Heart left ventricle (tissue), 16 donors: ENCODE measurements at regions not wholly inside any gene's neighbourhood (a gene's known extent, or its start where the extent isn't known, plus 50 kb on each side); places are given as distances from the start of the nearest gene placed in this dataset.

Source experiments
- ATAC-seq, 4 donors: fragments of 200-7000 bp; cut with Tn5 transposase; one replicate each; pipeline ENCODE4 v1.9.1; 2020 to 2022; ENCODE audit warnings: moderate library complexity in 4 of 4, mild to moderate bottlenecking in 3 of 4, moderate number of reproducible peaks in 1 of 4
- DNase-seq, 5 donors: peaks; one replicate each; pipeline ENCODE4 v3.0.0-alpha.2; 2020
- H3K27ac ChIP-seq, 12 donors: fragments of 200-600 bp; sonication (generic) in 4 of 12; one replicate each; pipeline versions ENCODE4 v1.5.0 to v1.8.0; 2016 to 2022; ENCODE audit warnings: mild to moderate bottlenecking in 2 of 12
- H3K27me3 ChIP-seq, 9 donors: fragments of 200-600 bp; sonication (generic) in 2 of 9; one replicate each; pipeline versions ENCODE4 v1.5.1 to v1.8.0; 2016 to 2022; ENCODE audit warnings: mild to moderate bottlenecking in 3 of 9
- H3K36me3 ChIP-seq, 9 donors: fragments of 200-600 bp; sonication (generic) in 2 of 9; one replicate each; pipeline versions ENCODE4 v1.5.0 to v1.8.0; 2018 to 2022; ENCODE audit warnings: mild to moderate bottlenecking in 2 of 9
- H3K4me1 ChIP-seq, 12 donors: fragments of 200-600 bp; sonication (generic) in 4 of 12; one replicate each; pipeline versions ENCODE4 v1.5.0 to v1.8.0; 2016 to 2022; ENCODE audit warnings: mild to moderate bottlenecking in 3 of 12
- H3K4me3 ChIP-seq, 12 donors: fragments of 200-600 bp; sonication (generic) in 4 of 12; one replicate each; pipeline versions ENCODE4 v1.5.0 to v1.8.0; 2017 to 2022; ENCODE audit warnings: mild to moderate bottlenecking in 9 of 12, moderate library complexity in 4 of 12
- H3K9me3 ChIP-seq, 12 donors: fragments of 200-600 bp; sonication (generic) in 4 of 12; one replicate each; pipeline versions ENCODE4 v1.5.0 to v1.8.0; 2016 to 2022; ENCODE audit warnings: mild to moderate bottlenecking in 1 of 12
- POLR2A ChIP-seq, 2 donors: fragments of 450-650 bp; IDR thresholded peaks; one replicate each; pipeline ENCODE4 v1.6.1; 2017; ENCODE audit warnings: antibody characterized with exemption in 2 of 2, mild to moderate bottlenecking in 2 of 2, moderate library complexity in 2 of 2
- WGBS, 4 donors: extraction: QIAGEN DNeasy Blood & Tissue Kit in 2 of 4; methylation state at CpG; one replicate each; pipeline versions ENCODE4 v1.1.5 to v1.1.7; 2013 to 2018; 5-methylcytosine and 5-hydroxymethylcytosine counted together
- intact Hi-C, 10 donors: fragments of 100-400 bp; cut with DNase I; formaldehyde crosslinking; loops; one replicate each; pipeline versions ENCODE4 v1.11.1 to v1.14.2; 2022
- TF ChIP-seq, protein P1 (sequence below), 12 donors: fragments of 200-600 bp; sonication (generic) in 4 of 12; IDR thresholded peaks; one replicate each; pipeline versions ENCODE4 v1.5.0 to v1.8.0; 2018 to 2022; ENCODE audit warnings: antibody characterized with exemption in 12 of 12, mild to moderate bottlenecking in 5 of 12
- donor health status: ischemic (EF 13 %, LVEDD 7.1; RV severe dilation, severe dysfunction).
- donor health status: healthy with polysubstance abuse.
- donor health status: DM: no; HTN: yes; CAD: no.
- donor health status: DM: no; HTN: no; CAD: no.
- donor health status: ischemic (EF 25% LVEDD 6.9; RV normal size, moderate dysfunction).
- donor health status: ischemic (EF 25% LVEDD 5.7; RV mildly dilated, moderate dysfunction).
- donor health status: healthy.
- donor health status: DM: yes; HTN: yes; CAD: no.
- donor health status: ischemic (EF 35%, LVEDD 5.7; RV mildly dilated, moderate dysfunction).
- donor health status: nonischemic (EF 11% LVEDD 7.7; RV severe dilation, severe dysfunction).
- donor health status: DM: yes; HTN: yes; CAD: no.
- donor health status: PGD.
- donor health status: ischemic (EF 29% LVEDD 5.4; RV normal size, mild dysfunction).
- donor health status: nonischemic (EF 23%, LVEDD 6.1; RV moderate dilation, normal function).

DNA sequence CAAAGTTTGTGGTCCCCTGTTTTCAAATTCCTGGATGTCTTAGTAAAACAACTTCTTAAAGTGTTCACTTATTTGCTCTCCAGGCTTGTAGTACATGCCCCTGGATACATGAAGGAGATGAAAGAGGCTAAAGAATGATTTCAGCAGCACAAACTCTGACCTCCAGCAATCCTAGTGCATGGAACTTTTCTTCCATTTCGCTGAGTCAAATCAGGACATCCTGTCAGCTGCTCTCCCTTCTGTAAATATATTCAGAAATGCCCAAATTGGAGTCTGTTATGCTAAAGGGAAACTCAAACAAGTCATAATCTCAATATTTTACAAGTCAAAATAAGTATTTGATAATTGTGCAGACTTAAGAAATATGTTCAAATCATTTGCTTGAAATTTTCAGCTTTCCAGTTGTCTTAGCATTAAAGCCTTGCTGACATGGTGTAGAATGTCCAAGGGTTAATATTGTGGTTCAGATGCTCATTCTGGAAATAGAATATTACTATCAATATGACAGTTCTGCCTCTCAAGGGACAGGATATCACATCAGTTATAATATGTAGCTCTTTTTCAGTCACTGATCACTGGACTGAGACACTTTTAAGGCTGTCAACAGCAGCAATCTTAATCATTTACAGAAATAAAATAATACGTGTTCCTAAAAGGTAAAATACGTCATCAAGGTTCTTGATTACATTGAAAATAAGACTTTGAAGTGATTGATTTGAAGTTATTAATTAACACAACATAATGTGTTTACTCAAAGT lies 1157.3 kb downstream of the PLA2G4A start:
- peaks cover 0 to 2% (median 0%) of the 10 kb centered on the region in 12 donors for H3K9me3 ChIP-seq
- no peak overlapping the region for H3K4me3 ChIP-seq
- H3K4me1 ChIP-seq = no peaks in the 10 kb centered on the region
- no peak overlapping the region for H3K27ac ChIP-seq
- ATAC-seq = no peak
- no peaks in the 10 kb centered on the region for H3K36me3 ChIP-seq
- no peaks in the 10 kb centered on the region for H3K27me3 ChIP-seq
- TF ChIP-seq, protein P1, sequence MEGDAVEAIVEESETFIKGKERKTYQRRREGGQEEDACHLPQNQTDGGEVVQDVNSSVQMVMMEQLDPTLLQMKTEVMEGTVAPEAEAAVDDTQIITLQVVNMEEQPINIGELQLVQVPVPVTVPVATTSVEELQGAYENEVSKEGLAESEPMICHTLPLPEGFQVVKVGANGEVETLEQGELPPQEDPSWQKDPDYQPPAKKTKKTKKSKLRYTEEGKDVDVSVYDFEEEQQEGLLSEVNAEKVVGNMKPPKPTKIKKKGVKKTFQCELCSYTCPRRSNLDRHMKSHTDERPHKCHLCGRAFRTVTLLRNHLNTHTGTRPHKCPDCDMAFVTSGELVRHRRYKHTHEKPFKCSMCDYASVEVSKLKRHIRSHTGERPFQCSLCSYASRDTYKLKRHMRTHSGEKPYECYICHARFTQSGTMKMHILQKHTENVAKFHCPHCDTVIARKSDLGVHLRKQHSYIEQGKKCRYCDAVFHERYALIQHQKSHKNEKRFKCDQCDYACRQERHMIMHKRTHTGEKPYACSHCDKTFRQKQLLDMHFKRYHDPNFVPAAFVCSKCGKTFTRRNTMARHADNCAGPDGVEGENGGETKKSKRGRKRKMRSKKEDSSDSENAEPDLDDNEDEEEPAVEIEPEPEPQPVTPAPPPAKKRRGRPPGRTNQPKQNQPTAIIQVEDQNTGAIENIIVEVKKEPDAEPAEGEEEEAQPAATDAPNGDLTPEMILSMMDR (IDR thresholded peaks at IDR 0.05) = no peak
- TF ChIP-seq POLR2A (IDR thresholded peaks at IDR 0.05) = no peak
- no peak for DNase-seq
- intact Hi-C loops = no loop called here
- 55 to 62% (median 59%) methylated on average over 3 of the region's 3 CpGs for WGBS, 4 donors

DNA sequence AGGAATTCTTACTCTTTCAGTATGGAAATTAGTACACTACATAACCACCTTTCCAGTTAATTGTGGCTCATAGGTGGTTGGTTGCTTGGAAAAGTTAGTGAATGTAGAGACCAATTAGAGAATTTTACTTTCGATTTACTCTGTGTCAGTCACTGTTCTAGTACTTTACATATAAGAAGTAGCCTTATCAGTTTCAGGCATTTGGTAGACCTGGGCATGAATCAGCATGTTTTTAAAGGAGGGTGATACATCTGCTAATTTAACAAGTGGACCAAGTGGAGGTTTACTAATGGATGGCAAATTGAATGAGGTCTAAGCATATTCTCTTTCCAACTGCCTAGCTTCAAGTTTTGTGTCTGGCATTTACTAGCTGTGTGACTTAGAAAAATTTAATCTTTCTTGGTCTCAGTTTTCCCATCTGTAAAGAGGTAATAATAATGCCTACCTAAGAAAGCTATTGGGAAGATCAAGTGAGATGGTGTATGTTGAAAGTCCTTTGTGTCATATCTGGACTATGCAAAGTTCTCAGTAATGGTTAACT lies 1158.6 kb downstream of the PLA2G4A start:
- 89 to 96% (median 92%) methylated on average over 1 of the region's 1 CpG for WGBS, 4 donors
- no peaks in the 10 kb centered on the region for H3K36me3 ChIP-seq
- TF ChIP-seq POLR2A (IDR thresholded peaks at IDR 0.05) = no peak
- TF ChIP-seq, protein P1 (IDR thresholded peaks at IDR 0.05) = no peak
- H3K4me3 ChIP-seq = no peak overlapping the region
- H3K4me1 ChIP-seq = no peaks in the 10 kb centered on the region
- no peaks in the 10 kb centered on the region for H3K9me3 ChIP-seq
- intact Hi-C loops = no loop called here
- ATAC-seq (no peak), DNase-seq (no peak)
- H3K27me3 ChIP-seq = no peaks in the 10 kb centered on the region
- H3K27ac ChIP-seq = no peak overlapping the region

DNA sequence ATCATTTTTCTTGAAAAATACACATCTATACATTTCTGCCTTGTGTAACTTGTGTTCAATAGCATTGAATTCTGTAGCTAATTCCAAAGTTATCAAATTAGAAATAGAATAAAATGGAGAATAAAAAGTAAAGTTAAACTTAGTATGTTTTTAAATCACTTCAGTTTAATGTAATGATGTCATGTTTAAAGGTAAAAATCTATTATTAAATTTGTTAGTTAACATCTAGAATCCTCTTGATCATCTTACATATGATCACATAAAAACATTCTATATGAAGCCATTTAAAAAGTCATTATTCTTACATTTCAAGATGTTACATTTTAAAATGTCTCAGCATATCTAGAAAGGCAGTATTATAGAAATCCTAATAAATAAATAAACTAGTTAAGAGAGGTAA lies 1163.2 kb downstream of the PLA2G4A start:
- no peak for ATAC-seq
- no peaks in the 10 kb centered on the region for H3K27me3 ChIP-seq
- H3K4me1 ChIP-seq = no peaks in the 10 kb centered on the region
- no peak overlapping the region for H3K4me3 ChIP-seq
- no peaks in the 10 kb centered on the region for H3K36me3 ChIP-seq
- TF ChIP-seq, protein P1 (IDR thresholded peaks at IDR 0.05) = no peak
- H3K9me3 ChIP-seq = no peaks in the 10 kb centered on the region
- no peak overlapping the region for H3K27ac ChIP-seq
- DNase-seq = no peak
- intact Hi-C loops = no loop called here

DNA sequence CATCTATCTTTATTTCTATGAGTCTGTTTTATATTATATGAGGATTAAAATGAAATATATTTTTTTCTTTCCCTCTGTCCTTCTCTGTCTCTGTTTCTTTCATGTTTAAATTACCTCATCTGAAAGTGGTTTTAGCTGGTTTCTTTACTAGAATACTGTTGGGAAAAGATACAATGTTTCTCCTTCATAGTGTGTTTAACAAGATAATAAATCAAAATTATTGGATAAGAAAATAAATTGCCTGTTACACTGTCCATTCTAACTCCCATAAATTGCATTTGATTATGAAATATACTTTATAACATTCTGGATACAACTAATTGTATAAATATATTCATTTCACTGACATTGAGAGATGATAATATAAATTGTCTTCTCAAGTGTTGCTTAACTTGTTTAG lies 1168.0 kb downstream of the PLA2G4A start:
- Histone ChIP-seq H3K4me3 (no peak overlapping the region), H3K36me3 (no peaks in the 10 kb centered on the region), H3K9me3 (no peaks in the 10 kb centered on the region), H3K27me3 (no peaks in the 10 kb centered on the region), H3K27ac (no peak overlapping the region), H3K4me1 (no peaks in the 10 kb centered on the region)
- ATAC-seq (no peak), DNase-seq (no peak)
- intact Hi-C loops = no loop called here
- TF ChIP-seq, protein P1 (IDR thresholded peaks at IDR 0.05) = no peak
- no peak for TF ChIP-seq POLR2A (IDR thresholded peaks at IDR 0.05)
